GM21529 (cell line): ENCODE measurements at regions not wholly inside any gene's neighbourhood (a gene's known extent, or its start where the extent isn't known, plus 50 kb on each side); places are given as distances from the start of the nearest gene placed in this dataset.
"Not testable (repeated sequence)": the region's sequence is repeated elsewhere in the genome, so short reads cannot be mapped to it uniquely, and the experiment has no call there.

ENCODE experiments used
- ATAC-seq: cut with Tn5 transposase; IDR thresholded peaks from one replicate; pipeline ENCODE4 v1.9.1; 2021; ENCODE audit not compliant: unreplicated experiment

GRCh38 chr13:62142048-62142447, 726.4 kb upstream of the PCDH20 start:
- no peak for ATAC-seq

- no peak for ATAC-seq
Observed at GRCh38 chr13:62139597-62139996, 723.9 kb upstream of the PCDH20 start.

DNA sequence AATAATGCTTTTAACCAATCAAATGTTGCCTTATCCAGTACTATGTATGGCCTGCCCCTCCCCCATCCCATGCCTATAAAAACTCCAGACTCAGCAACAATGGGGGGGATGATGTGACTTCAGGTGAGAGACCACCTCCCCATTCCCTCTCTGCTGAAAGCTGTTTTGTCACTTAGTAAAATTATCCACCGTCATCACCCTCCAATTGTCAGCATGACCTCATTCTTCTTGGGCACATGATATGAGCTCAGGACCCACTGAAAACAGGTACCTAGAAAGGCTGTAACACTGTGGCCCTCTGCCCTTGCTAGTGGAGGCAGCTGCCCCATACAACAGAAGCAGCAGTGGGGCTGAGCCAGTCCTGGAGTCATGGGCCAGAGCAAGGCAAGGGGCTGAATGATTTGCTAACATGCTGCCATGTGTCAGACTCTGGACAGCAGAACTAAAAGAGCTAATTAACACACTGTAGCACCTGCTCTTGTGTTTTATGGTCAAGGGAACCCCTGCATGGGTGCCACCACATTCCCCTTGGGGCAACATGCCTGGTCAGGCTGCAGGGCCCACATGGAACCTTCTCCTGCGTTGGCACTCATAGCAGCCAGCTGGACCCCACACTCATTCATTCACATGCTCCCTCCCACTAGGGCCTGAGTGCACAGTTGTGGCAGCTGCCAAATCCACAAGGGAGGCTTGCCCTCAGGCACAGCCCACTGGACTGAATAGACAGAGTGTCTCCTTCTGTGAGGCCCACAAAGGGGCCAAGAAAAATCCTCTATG, 722.2 kb upstream of the PCDH20 start:
- ATAC-seq, result no peak

GRCh38 chr13:62131604-62132003, 716.0 kb upstream of the PCDH20 start:
- ATAC-seq, result no peak

GRCh38 chr13:62130062-62130970, 714.7 kb upstream of the PCDH20 start:
- ATAC-seq, result no peak

DNA sequence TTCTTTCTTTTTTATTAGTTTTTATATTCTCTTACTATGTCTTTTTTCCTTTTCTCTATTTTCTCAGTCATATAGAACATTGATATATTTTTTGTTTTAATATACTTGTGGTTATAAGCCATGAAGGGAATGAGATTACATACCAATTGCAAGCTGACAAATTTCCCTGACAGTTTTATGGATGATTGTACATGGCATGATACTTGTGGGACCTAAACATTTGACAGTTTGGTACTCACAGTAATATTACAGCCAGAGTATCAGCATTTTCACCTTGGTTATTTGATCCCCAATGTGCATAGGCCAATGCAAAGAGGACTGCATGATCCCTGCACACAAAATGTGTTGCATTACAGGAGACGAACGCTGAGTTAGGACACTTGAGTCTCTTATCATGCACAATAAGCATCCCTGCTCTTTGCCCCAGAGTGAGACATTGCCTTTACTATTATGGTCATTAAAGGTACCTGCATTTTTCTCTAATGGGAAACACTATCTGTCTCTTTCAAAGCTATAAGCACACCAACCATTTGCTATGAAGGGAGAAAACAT, 713.4 kb upstream of the PCDH20 start:
- no peak for ATAC-seq

- ATAC-seq, result no peak
Observed at GRCh38 chr13:62126400-62126799, 710.8 kb upstream of the PCDH20 start.

GRCh38 chr13:62125451-62125850, 709.8 kb upstream of the PCDH20 start:
- ATAC-seq, result no peak

DNA sequence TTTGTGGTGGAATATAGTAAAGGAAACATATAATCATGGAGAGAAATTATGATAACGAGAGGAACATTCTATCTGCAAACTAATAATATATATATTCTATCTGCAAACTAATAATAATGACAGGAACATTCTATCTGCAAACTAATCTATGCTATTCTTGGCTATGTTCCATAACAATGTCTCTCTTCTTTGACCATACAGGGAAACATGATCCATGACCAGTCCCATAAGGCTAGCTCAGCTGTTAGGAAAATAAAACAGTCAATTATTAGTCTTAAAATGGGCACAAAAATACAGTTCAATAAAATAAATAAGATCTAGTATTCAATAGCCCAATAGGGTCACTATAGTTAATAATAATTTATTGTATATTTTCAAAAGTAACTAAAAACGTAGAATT, 707.8 kb upstream of the PCDH20 start:
- ATAC-seq, result no peak

GRCh38 chr13:62122434-62122833, 706.8 kb upstream of the PCDH20 start:
- ATAC-seq, result no peak

GRCh38 chr13:62119739-62120700, 704.4 kb upstream of the PCDH20 start:
- ATAC-seq, result no peak

- no peak for ATAC-seq
Observed at GRCh38 chr13:62115831-62116230, 700.2 kb upstream of the PCDH20 start.

DNA sequence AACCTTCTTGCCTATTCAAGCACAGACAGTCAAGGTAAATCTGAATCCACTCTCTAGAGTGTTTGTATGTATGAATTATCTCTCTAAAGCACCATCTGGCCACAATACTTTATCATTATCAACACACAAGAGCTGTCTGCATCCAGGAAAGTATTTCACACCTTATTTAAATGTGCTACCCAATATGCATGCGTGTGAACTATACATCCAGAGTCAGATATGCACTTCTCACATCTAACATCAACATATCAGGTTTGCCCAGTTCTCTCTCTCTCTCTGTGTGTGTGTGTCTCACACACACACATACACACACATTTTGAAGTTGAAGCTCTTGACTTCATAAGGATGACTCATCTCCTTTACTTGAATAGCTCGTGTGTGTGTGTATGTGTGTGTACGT, 697.5 kb upstream of the PCDH20 start:
- no peak for ATAC-seq

DNA sequence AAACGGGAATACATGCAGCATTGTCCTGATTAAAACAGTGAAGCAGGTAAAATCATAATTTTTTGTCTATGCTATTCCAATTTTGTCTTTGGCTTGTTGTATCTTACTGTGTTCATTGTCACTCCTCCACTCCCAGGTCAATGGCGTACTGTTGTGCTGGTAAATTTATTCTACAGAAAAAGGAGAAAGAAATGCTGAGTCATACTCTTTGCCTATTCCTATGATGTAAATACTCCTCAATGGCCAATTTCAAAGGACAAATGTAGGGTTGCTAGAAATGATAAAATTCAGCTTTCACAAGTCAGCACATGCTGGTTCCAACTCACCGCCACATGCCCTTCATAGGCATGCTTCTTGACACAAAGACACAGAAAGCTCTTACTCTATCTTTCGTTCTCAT, 694.4 kb upstream of the PCDH20 start:
- ATAC-seq, result no peak

DNA sequence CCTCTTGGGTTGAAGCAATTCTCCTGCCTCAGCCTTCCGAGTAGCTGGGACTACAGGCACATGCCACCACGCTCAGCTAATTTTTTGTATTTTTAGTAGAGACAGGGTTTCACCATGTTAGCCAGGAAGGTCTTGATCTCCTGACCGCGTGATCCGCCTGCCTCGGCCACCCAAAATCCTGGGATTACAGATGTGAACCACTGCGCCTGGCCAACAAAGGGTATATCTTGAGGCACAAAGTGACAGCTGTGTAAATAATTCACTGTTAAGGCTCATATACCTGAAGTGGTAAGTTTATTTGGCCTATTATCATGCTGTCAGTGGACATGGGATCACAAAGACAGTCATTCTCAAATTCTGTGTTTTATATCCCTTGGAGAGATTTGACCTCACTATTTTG, 688.5 kb upstream of the PCDH20 start:
- not testable (repeated sequence) for ATAC-seq

- ATAC-seq, result no peak
Observed at GRCh38 chr13:62096652-62097051, 681.0 kb upstream of the PCDH20 start.

DNA sequence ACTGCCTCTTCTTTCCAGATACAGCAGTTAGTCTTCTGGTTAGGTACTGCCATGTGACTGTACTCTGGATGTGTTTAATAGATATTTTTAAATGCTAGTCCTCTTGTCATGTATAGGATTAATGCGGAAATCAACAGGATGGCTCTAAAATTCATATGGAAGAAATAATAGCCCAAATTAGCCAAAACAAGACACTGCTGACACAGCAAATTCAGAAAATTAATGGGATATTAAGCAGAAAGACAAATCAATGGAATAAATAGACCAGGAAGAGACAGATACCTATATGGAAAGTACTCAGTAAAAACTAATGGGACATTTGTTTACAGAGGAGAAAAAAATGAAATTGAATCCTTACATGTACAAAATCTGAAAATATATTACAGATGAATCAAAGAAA, 679.3 kb upstream of the PCDH20 start:
- ATAC-seq, result no peak

- no peak for ATAC-seq
Observed at GRCh38 chr13:62093984-62094780, 678.5 kb upstream of the PCDH20 start.

DNA sequence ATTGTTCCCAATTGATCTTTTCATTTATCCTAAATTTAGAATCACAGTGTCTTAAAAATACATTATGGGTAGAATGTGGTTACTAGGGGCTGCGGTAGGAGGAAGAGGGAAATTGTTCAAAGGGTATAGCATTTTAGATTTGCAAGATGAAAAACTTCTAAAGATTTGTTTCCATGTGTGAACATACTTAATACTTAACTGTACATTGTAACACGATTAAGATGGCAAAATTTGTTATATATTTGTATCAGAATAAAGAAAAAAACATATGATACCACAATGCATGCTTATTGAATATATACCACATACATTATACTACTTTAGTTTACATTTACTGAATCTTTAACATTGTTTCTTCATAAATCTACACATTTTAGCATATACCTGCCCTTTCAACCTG, 677.3 kb upstream of the PCDH20 start:
- ATAC-seq, result no peak

DNA sequence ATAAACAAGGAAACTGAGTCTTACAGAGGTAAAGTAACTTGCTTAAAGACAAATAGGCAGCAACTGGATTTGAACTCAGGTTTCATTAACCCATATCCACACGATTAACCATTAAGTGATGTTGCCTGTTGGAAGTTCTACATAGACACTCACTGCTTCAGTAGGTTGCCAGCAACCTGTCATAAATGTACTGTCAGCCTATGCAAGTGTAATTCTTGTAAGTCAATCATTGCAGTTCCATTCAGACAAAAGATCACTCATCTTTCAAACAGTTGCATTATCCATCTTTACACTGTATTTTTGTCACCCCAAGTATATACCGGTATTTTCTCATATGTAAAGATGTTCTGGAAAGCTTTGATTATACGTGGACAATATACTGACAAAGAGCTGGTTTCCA, 676.9 kb upstream of the PCDH20 start:
- ATAC-seq, result no peak
